Stromal cell of bone marrow (primary cell): ENCODE measurements at regions not wholly inside any gene's neighbourhood (a gene's known extent, or its start where the extent isn't known, plus 50 kb on each side); places are given as distances from the start of the nearest gene placed in this dataset.
A peak's percentile ranks its signal among the peaks of the same experiment; 100 is the strongest.

Experiments
- DNase-seq: peaks from one replicate; pipeline ENCODE4 v3.0.0-alpha.2; 2012; ENCODE audit warnings: low read depth

GRCh38 chr7:130897515-130898419 is 163.8 kb upstream of the KLF14 start:
- DNase-seq = no peak

GRCh38 chr7:130899071-130899560 is 165.1 kb upstream of the KLF14 start:
- no peak for DNase-seq

GRCh38 chr7:130899638-130900401 is 165.8 kb upstream of the KLF14 start:
- no peak for DNase-seq

- DNase-seq = no peak
Observed at GRCh38 chr7:130900471-130901076, 166.6 kb upstream of the KLF14 start.

- peak; percentile 82 for DNase-seq
Observed at GRCh38 chr7:130901209-130901783, 167.3 kb upstream of the KLF14 start.

GRCh38 chr7:130902755-130903357 is 168.8 kb upstream of the KLF14 start:
- DNase-seq = no peak

GRCh38 chr7:130903358-130903974 is 169.5 kb upstream of the KLF14 start:
- DNase-seq = peak; percentile 87

- peak; percentile 63 for DNase-seq
Observed at GRCh38 chr7:130904031-130904757, 170.2 kb upstream of the KLF14 start.

- no peak for DNase-seq
Observed at GRCh38 chr7:130904792-130905191, 170.8 kb upstream of the KLF14 start.

GRCh38 chr7:130906575-130906974 is 172.6 kb upstream of the KLF14 start:
- DNase-seq = no peak

- DNase-seq = no peak
Observed at GRCh38 chr7:130907439-130907838, 173.4 kb upstream of the KLF14 start.

- DNase-seq = no peak
Observed at GRCh38 chr7:130908345-130909160, 174.5 kb upstream of the KLF14 start.

- DNase-seq = no peak
Observed at GRCh38 chr7:130909161-130909836, 175.3 kb upstream of the KLF14 start.

GRCh38 chr7:130909881-130910672 is 176.1 kb upstream of the KLF14 start:
- DNase-seq = no peak

- DNase-seq = no peak
Observed at GRCh38 chr7:130910949-130911944, 177.2 kb upstream of the KLF14 start.

- DNase-seq = no peak
Observed at GRCh38 chr7:130912082-130912861, 178.3 kb upstream of the KLF14 start.
